Peyer's patch (tissue), 4 donors: ENCODE measurements at regions not wholly inside any gene's neighbourhood (a gene's known extent, or its start where the extent isn't known, plus 50 kb on each side); places are given as distances from the start of the nearest gene placed in this dataset.

Experiments used
- CTCF ChIP-seq, 6 experiments: fragments of 450-650 bp in 4 of 6; fragments of 200-600 bp in 2 of 6; sonication (generic) in 1 of 6; IDR thresholded peaks; one replicate each; pipeline ENCODE4 v1.5.1; 2017 to 2019; ENCODE audit warnings: antibody characterized with exemption in 6 of 6, mild to moderate bottlenecking in 3 of 6, moderate library complexity in 1 of 6
- POLR2A ChIP-seq, 2 donors: fragments of 450-650 bp; IDR thresholded peaks; one replicate each; pipeline ENCODE4 v1.5.1; 2017; ENCODE audit warnings: antibody characterized with exemption in 2 of 2, mild to moderate bottlenecking in 2 of 2, moderate library complexity in 2 of 2

DNA sequence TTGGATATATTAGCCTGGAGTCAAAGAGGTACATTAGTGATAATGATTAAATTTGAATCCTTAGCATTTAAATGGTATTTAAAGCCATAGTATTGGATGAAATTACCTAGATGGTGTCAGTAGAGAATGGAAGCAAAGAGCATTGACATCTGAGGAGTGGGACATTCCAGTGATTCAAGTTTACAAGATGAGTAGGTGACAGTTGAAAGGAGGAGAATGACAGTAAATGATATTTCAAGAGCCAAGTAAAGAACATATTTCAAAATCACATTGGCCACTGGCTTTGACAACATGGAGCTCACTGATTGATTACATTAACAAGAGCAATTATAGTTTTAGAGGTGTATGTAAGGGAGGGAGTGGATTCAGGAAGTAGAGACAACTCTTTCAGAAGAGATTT is 93.9 kb upstream of the MEF2C start:
- TF ChIP-seq CTCF (IDR thresholded peaks at IDR 0.05), result no peak
- TF ChIP-seq POLR2A (IDR thresholded peaks at IDR 0.05), result no peak
